ENCODE measurements at regions not wholly inside any gene's neighbourhood (a gene's known extent, or its start where the extent isn't known, plus 50 kb on each side); places are given as distances from the start of the nearest gene placed in this dataset.

GRCh38 chr7:155987681-155988235, 175.5 kb upstream of the SHH start:
- TF ChIP-seq CTCF (IDR thresholded peaks at IDR 0.05; ENCODE audit: insufficient read depth, low read length), result no peak
- TF ChIP-seq REST (IDR thresholded peaks at IDR 0.05; ENCODE audit: insufficient replicate concordance, low read depth), result no peak
- TF ChIP-seq POLR2AphosphoS5 (IDR thresholded peaks at IDR 0.05; ENCODE audit: low read depth), result no peak
- no peak for TF ChIP-seq GABPA (IDR thresholded peaks at IDR 0.05; ENCODE audit: low read depth)
